Ovary (tissue), 7 donors: ENCODE measurements at regions not wholly inside any gene's neighbourhood (a gene's known extent, or its start where the extent isn't known, plus 50 kb on each side); places are given as distances from the start of the nearest gene placed in this dataset.

Experiments used
- DNase-seq, 5 donors: peaks; one replicate each; pipeline ENCODE4 v3.0.0-alpha.2; 2019 to 2020
- H3K27ac ChIP-seq, 2 donors: fragments of 200-600 bp; one replicate each; pipeline versions ENCODE4 v1.5.1 to v1.8.0; 2019 to 2022
- H3K27me3 ChIP-seq: fragments of 200-600 bp; one replicate; pipeline ENCODE4 v1.8.0; 2022
- H3K36me3 ChIP-seq: fragments of 200-600 bp; sonication (generic); one replicate; pipeline ENCODE4 v1.5.1; 2019
- H3K4me1 ChIP-seq: one replicate; pipeline ENCODE4 v1.8.1; 2013; ENCODE audit warnings: mild to moderate bottlenecking, moderate library complexity; ENCODE audit not compliant: insufficient read depth
- H3K4me3 ChIP-seq: fragments of 200-600 bp; sonication (generic); one replicate; pipeline ENCODE4 v1.5.1; 2017
- H3K9me3 ChIP-seq, 2 donors: fragments of 200-600 bp in 1 of 2; sonication (generic) in 1 of 2; one replicate each; pipeline versions ENCODE4 v1.5.1 to v1.8.1; 2013 to 2019; ENCODE audit warnings: mild to moderate bottlenecking in 1 of 2, moderate library complexity in 1 of 2
- EP300 ChIP-seq: sonication (generic); formaldehyde crosslinking; IDR thresholded peaks from one replicate; pipeline ENCODE4 v1.6.1; 2017; ENCODE audit warnings: antibody characterized with exemption
- POLR2A ChIP-seq: fragments of 450-650 bp; IDR thresholded peaks from one replicate; pipeline ENCODE4 v1.6.1; 2017; ENCODE audit warnings: antibody characterized with exemption, mild to moderate bottlenecking, moderate library complexity
- WGBS, 3 donors: extraction: QIAGEN DNeasy Blood & Tissue Kit in 1 of 3; methylation state at CpG; one replicate each; pipeline versions ENCODE4 v1.1.5 to v1.1.7; 2013 to 2017; 5-methylcytosine and 5-hydroxymethylcytosine counted together
- intact Hi-C, 4 donors: fragments of 100-400 bp; cut with DNase I; formaldehyde crosslinking; loops; one replicate each; pipeline versions ENCODE4 v1.11.0 to v1.15.1; 2022 to 2023
- TF ChIP-seq, protein P1 (sequence below), 3 donors: fragments of 450-650 bp in 2 of 3; fragments of 200-600 bp in 1 of 3; IDR thresholded peaks; one replicate each; pipeline versions ENCODE4 v1.5.1 to v1.8.0; 2016 to 2022; ENCODE audit warnings: antibody characterized with exemption in 3 of 3, mild to moderate bottlenecking in 1 of 3
- donor health status: DM: no; HTN: no; CAD: no; lungs with moderate emphysema.
- donor health status: DM: no; HTN: no; CAD: no.
- donor health status: Bipolar disorder and iron deficiency.
- donor health status: DM: no; HTN: no; CAD: no.
- donor health status: DM: yes; HTN: yes; CAD: no.

DNA sequence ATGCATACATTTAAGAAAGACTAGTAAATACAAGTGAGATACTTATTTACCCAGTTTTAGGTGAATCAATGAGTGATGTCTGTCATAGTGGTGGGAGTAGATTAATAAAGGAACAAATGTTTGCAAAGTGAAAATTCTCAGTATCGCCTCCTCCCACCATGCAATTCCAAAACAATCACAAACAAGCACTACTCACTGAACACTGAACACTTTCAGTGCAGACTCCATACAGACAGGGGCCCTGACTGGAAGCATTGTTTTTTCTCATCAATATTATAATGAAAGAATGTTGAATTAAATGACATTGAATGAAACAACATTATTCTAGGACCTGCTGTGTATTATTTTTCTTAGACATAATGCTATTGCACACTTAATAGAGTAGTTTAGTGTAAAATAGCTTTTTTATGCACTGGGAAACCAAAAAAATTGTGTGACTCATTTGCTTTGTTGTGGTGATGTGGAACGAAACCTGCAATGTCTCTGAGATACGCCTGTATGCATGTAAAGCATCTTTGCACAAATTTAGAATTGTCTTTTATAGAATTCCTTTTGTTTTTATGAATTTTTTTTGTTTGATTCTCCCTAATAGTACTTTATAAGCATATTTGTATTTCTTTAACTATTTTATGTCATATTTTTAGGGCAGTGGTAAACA is 317.5 kb downstream of the UTRN start:
- no peaks in the 10 kb centered on the region for H3K27me3 ChIP-seq
- TF ChIP-seq POLR2A (no peak), EP300 (no peak)
- TF ChIP-seq, protein P1, sequence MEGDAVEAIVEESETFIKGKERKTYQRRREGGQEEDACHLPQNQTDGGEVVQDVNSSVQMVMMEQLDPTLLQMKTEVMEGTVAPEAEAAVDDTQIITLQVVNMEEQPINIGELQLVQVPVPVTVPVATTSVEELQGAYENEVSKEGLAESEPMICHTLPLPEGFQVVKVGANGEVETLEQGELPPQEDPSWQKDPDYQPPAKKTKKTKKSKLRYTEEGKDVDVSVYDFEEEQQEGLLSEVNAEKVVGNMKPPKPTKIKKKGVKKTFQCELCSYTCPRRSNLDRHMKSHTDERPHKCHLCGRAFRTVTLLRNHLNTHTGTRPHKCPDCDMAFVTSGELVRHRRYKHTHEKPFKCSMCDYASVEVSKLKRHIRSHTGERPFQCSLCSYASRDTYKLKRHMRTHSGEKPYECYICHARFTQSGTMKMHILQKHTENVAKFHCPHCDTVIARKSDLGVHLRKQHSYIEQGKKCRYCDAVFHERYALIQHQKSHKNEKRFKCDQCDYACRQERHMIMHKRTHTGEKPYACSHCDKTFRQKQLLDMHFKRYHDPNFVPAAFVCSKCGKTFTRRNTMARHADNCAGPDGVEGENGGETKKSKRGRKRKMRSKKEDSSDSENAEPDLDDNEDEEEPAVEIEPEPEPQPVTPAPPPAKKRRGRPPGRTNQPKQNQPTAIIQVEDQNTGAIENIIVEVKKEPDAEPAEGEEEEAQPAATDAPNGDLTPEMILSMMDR (IDR thresholded peaks at IDR 0.05): no peak
- no peaks in the 10 kb centered on the region for H3K4me1 ChIP-seq
- no peaks in the 10 kb centered on the region for H3K36me3 ChIP-seq
- 93 to 97% (median 96%) methylated on average over 3 of the region's 3 CpGs for WGBS, 3 donors
- H3K27ac ChIP-seq: no peak overlapping the region
- no peak overlapping the region for H3K4me3 ChIP-seq
- H3K9me3 ChIP-seq: no peaks in the 10 kb centered on the region
- intact Hi-C loops: no loop called here
- no peak for DNase-seq

DNA sequence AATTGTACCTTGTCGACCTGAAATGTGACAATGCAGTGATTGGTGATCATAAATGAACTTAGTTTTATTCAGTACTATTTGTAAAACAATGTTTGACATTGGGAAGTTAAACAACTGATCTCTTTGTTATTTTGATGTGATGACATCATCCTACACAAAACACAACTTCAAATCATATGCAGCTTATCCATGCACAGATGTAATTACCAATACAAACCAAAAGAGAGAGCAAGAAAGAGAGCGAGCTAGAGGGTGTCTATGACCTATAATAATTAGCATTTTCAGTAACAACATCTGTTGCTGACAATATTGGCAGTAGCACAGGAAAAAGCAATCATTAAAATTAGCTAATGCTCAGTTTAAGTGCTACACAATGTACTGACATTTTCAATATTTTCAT is 320.9 kb downstream of the UTRN start:
- H3K27ac ChIP-seq: no peak overlapping the region
- no peaks in the 10 kb centered on the region for H3K9me3 ChIP-seq
- H3K4me3 ChIP-seq: no peak overlapping the region
- no peaks in the 10 kb centered on the region for H3K4me1 ChIP-seq
- 62 to 74% (median 73%) methylated on average over 2 of the region's 2 CpGs for WGBS, 3 donors
- intact Hi-C loops: no loop called here
- DNase-seq: no peak
- no peaks in the 10 kb centered on the region for H3K36me3 ChIP-seq
- TF ChIP-seq POLR2A (no peak), EP300 (no peak)
- TF ChIP-seq, protein P1 (IDR thresholded peaks at IDR 0.05): no peak
- no peaks in the 10 kb centered on the region for H3K27me3 ChIP-seq

DNA sequence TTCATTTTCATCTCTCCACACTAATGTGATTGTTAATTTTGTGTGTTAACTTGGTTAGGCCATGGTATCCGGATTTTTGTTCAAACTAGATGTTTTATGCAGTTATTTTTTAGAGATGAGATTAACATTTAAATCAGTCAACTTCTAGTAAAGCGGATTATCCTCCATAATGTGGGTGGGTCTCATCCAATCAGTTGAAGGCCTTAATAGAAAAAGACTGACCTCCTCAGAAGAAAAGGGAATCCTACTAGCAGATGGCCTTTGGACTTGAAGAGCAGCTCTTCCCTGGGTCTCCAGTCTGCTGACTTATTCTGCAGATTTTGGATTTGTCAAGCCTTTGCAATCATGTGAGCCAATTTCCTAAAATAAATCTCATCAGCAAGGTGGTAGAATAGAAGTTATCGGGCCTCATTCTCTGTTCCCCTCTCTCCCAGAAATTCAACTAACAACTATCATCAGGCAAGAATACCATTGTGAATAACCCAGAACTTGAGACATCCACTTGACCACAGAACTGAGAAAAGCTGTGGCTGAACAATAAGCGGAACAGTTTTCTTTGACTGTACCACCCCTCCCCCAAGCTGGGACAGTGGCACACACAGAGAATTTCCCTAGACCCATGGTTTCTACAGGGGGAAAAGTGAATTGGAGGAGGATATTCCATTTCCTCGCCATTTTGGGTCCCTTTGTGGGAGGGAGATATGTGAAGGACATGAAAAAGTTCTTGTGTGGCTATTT is 323.0 kb downstream of the UTRN start:
- no peaks in the 10 kb centered on the region for H3K36me3 ChIP-seq
- 91 to 98% (median 96%) methylated on average over 5 of the region's 5 CpGs for WGBS, 3 donors
- no peak for DNase-seq
- TF ChIP-seq EP300 (no peak), POLR2A (no peak)
- TF ChIP-seq, protein P1 (IDR thresholded peaks at IDR 0.05): no peak
- no peaks in the 10 kb centered on the region for H3K4me1 ChIP-seq
- H3K27me3 ChIP-seq: no peaks in the 10 kb centered on the region
- no peak overlapping the region for H3K4me3 ChIP-seq
- intact Hi-C loops: no loop called here
- no peaks in the 10 kb centered on the region for H3K9me3 ChIP-seq
- H3K27ac ChIP-seq: no peak overlapping the region

DNA sequence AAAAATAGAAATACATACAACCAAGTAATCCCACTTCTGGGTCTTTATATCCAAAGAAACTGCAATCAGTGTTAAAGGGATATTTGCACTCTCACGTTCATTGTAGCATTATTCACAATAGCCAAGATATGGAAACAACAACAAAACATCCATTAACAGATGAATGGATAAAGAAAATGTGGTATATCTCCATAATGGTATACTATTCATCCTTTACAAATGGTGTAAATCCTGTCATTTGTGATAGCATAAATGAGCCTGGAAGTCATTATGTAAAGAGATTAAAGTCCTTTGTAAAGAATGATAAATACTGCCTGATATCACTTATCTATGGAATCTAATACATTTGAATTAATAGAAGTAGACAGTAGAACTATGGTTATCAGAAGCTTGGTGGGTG is 327.7 kb downstream of the UTRN start:
- no peak for DNase-seq
- Histone ChIP-seq H3K27me3 (no peaks in the 10 kb centered on the region), H3K4me1 (no peaks in the 10 kb centered on the region), H3K4me3 (no peak overlapping the region), H3K27ac (no peak overlapping the region), H3K9me3 (no peaks in the 10 kb centered on the region), H3K36me3 (no peaks in the 10 kb centered on the region)
- WGBS, 3 donors: 74 to 80% (median 77%) methylated on average over 1 of the region's 1 CpG
- intact Hi-C loops: no loop called here
- TF ChIP-seq, protein P1 (IDR thresholded peaks at IDR 0.05): no peak
- no peak for TF ChIP-seq EP300
- no peak for TF ChIP-seq POLR2A
